HL-60 (cell line): ENCODE measurements at regions not wholly inside any gene's neighbourhood (a gene's known extent, or its start where the extent isn't known, plus 50 kb on each side); places are given as distances from the start of the nearest gene placed in this dataset.

Source experiments
- DNase-seq, 2 experiments: peaks; one replicate each; pipeline ENCODE4 v3.0.0-alpha.2; 2010 to 2020; ENCODE audit warnings: low read depth in 1 of 2, low spot score in 1 of 2
- H3K27ac ChIP-seq: fragments of 250-450 bp; sonication (Bioruptor Pico); replicated peaks from 2 replicates; pipeline ENCODE4 v1.5.1; 2020; ENCODE audit warnings: mild to moderate bottlenecking, moderate library complexity
- H3K27me3 ChIP-seq: fragments of 250-450 bp; sonication (Bioruptor Pico); 2 replicates; pipeline ENCODE4 v1.5.1; 2021; ENCODE audit warnings: mild to moderate bottlenecking, moderate library complexity; ENCODE audit not compliant: insufficient read depth, poor library complexity, severe bottlenecking
- H3K4me3 ChIP-seq: replicated peaks from 2 replicates; pipeline ENCODE4 v1.5.1; 2011; ENCODE audit warnings: mild to moderate bottlenecking, control low read depth, low read length; ENCODE audit not compliant: insufficient read depth
- GABPA ChIP-seq: IDR thresholded peaks from 2 replicates; pipeline ENCODE4 v1.6.1; 2012; ENCODE audit warnings: low read depth
- POLR2AphosphoS5 ChIP-seq: IDR thresholded peaks from 2 replicates; pipeline ENCODE4 v1.6.1; 2012; ENCODE audit warnings: low read depth
- SPI1 ChIP-seq: IDR thresholded peaks from 2 replicates; pipeline ENCODE4 v1.6.1; 2012; ENCODE audit warnings: low read depth, mild to moderate bottlenecking, borderline replicate concordance
- TF ChIP-seq, protein P1 (sequence below): IDR thresholded peaks from 2 replicates; pipeline ENCODE4 v1.6.1; 2012; ENCODE audit warnings: low read depth; ENCODE audit not compliant: insufficient replicate concordance
- TF ChIP-seq, protein P2 (sequence below): IDR thresholded peaks from one replicate; pipeline ENCODE4 v1.5.1; 2011; ENCODE audit warnings: low read length, control low read depth, inconsistent platforms; ENCODE audit not compliant: insufficient read depth

DNA sequence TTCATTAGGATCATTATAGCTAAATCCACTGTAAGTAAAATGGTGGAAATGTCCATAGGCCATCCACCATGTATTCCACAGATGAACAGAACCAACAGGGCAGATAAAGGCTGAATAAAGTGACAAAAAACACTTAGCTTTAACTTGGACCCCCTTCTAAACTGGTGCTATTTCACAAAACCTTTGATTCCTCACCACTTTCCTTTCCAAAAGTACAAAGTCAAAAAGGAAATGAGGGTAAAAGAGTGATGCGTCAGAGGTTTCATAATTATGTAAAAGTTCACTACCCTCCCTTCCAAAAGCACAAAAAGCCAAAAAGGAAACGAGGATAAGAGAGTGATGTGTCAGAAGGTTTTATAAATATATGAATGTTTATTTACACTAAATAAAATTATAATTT, 172.2 kb downstream of the TBX15 start:
- no peaks in the 10 kb centered on the region for H3K27me3 ChIP-seq
- no peak overlapping the region for H3K27ac ChIP-seq
- H3K4me3 ChIP-seq = no peak overlapping the region
- DNase-seq = no peak
- no peak for TF ChIP-seq SPI1
- TF ChIP-seq, protein P1, sequence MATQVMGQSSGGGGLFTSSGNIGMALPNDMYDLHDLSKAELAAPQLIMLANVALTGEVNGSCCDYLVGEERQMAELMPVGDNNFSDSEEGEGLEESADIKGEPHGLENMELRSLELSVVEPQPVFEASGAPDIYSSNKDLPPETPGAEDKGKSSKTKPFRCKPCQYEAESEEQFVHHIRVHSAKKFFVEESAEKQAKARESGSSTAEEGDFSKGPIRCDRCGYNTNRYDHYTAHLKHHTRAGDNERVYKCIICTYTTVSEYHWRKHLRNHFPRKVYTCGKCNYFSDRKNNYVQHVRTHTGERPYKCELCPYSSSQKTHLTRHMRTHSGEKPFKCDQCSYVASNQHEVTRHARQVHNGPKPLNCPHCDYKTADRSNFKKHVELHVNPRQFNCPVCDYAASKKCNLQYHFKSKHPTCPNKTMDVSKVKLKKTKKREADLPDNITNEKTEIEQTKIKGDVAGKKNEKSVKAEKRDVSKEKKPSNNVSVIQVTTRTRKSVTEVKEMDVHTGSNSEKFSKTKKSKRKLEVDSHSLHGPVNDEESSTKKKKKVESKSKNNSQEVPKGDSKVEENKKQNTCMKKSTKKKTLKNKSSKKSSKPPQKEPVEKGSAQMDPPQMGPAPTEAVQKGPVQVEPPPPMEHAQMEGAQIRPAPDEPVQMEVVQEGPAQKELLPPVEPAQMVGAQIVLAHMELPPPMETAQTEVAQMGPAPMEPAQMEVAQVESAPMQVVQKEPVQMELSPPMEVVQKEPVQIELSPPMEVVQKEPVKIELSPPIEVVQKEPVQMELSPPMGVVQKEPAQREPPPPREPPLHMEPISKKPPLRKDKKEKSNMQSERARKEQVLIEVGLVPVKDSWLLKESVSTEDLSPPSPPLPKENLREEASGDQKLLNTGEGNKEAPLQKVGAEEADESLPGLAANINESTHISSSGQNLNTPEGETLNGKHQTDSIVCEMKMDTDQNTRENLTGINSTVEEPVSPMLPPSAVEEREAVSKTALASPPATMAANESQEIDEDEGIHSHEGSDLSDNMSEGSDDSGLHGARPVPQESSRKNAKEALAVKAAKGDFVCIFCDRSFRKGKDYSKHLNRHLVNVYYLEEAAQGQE = no peak
- TF ChIP-seq, protein P2, sequence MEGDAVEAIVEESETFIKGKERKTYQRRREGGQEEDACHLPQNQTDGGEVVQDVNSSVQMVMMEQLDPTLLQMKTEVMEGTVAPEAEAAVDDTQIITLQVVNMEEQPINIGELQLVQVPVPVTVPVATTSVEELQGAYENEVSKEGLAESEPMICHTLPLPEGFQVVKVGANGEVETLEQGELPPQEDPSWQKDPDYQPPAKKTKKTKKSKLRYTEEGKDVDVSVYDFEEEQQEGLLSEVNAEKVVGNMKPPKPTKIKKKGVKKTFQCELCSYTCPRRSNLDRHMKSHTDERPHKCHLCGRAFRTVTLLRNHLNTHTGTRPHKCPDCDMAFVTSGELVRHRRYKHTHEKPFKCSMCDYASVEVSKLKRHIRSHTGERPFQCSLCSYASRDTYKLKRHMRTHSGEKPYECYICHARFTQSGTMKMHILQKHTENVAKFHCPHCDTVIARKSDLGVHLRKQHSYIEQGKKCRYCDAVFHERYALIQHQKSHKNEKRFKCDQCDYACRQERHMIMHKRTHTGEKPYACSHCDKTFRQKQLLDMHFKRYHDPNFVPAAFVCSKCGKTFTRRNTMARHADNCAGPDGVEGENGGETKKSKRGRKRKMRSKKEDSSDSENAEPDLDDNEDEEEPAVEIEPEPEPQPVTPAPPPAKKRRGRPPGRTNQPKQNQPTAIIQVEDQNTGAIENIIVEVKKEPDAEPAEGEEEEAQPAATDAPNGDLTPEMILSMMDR = no peak
- no peak for TF ChIP-seq POLR2AphosphoS5
- no peak for TF ChIP-seq GABPA

DNA sequence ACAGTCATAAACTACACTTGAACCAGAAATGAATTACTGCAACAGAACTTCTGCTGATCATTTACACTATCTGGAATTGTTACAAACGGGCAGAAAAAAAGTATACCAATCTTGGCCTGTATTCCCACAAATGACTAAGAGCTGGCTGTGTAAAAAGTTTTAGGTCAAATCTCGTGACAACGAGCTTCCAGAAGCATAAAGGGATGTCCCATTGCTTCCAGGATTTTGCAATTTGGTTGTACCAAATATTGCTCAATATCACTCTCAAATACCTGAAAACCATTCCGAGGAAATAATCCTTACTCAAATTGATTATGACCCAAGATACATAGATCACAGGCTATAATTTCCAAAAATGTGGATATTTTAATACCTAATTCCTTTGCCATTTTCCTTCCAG, 175.6 kb downstream of the TBX15 start:
- no peak overlapping the region for H3K27ac ChIP-seq
- no peak overlapping the region for H3K4me3 ChIP-seq
- no peak for DNase-seq
- TF ChIP-seq SPI1 (no peak), POLR2AphosphoS5 (no peak), GABPA (no peak)
- TF ChIP-seq, protein P2 = no peak
- TF ChIP-seq, protein P1 = no peak
- no peaks in the 10 kb centered on the region for H3K27me3 ChIP-seq

DNA sequence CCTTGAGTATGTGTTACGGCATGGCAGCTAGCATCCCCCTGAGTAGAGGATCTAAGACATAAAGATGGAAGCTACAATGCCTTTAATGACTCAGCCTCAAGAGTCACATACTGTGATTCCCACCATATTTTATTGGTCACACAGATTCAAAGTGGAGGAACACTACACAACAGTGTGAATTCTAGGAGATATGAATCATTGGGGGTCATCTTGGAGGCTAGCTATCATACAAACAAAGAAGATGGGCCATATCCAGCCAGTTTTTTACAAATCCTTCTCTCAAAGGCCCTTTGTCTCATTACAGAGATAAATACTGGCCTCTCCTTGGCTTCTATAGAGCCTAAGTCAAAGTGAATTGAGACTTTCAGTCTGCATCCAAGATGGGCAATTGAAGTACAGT, 177.0 kb downstream of the TBX15 start:
- no peaks in the 10 kb centered on the region for H3K27me3 ChIP-seq
- DNase-seq = no peak
- no peak overlapping the region for H3K27ac ChIP-seq
- TF ChIP-seq GABPA (no peak), SPI1 (no peak), POLR2AphosphoS5 (no peak)
- TF ChIP-seq, protein P2 = no peak
- TF ChIP-seq, protein P1 = no peak
- H3K4me3 ChIP-seq = no peak overlapping the region
